CD1c-positive myeloid dendritic cell (primary cell): ENCODE measurements at regions not wholly inside any gene's neighbourhood (a gene's known extent, or its start where the extent isn't known, plus 50 kb on each side); places are given as distances from the start of the nearest gene placed in this dataset.
A peak's percentile ranks its signal among the peaks of the same experiment; 100 is the strongest.

Experiments
- DNase-seq: peaks from one replicate; pipeline ENCODE4 v3.0.0-alpha.2; 2016; ENCODE audit errors: extremely low spot score

DNA sequence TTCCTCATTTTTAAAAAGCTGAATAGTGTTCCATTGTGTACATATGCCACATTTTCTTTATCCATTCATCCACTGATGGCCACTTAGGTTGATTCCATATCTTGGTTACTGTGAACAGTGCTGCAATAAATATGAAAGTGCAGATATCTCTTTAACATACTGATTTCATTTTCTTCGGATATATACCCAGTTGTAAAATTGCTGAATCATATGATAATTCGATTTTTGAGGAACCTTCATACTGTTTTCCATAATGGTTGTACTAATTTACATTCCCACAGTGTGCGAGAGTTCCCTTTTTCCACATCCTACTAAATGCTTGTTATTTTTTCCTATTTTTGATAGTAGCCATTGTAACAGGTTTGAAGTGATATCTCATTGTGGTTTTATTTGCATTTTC is 263.2 kb downstream of the STK31 start:
- DNase-seq, result no peak

DNA sequence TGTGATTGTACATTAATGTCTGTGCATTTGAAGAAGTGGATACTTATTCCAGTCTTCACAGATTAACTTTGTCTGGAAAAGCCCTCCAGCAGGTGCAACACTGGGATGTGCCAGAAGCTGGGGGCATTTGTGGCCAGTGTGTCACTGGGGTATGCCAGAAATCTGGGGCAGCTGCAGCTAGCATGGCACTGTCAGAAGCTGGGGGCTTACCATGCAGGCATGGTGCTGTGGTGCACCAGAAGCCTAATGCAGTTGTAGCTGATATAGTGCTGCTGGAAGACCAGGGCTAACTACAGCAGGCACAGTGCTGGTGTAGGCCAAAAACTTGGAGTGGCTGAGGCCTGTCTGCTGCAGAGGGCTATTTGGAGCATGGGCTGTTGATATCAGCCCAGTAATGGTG is 270.1 kb downstream of the STK31 start:
- no peak for DNase-seq

DNA sequence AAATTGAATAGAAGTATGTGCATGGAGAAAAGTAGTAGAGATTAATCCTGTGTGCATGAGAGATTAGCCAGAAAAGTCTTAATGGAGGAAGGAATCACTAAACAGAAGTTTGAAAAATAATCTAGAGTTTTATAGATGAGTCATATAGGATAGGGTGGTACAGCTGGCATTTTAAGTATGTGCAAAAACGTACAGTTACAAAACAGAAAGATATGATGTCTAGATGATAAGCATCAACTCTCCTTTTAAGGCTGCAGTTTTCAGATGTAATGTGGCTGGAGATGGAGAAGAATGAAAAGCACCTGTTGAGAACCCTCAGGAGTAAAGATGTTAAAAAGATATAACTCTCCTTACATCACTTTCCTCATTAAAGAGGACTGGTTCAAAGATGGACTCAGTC is 271.3 kb downstream of the STK31 start:
- no peak for DNase-seq

DNA sequence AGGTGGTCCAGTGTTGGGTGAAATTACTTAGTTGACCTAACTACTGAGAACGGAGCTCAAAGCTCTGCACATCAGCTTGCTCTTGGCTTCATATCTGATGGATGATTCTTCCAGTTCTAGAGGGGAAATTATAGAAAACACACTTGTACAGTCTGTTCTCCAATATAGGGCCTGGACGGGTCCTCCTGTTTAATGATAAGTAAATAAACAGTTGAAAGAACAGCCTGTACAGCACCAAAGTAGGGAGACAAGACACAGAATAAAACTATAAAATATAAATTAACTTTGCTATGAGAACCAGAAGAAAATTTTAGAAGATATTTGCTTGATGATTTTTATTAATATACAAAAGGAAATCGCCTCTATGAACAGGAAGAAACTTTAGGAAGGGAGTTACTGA is 271.7 kb downstream of the STK31 start:
- no peak for DNase-seq

DNA sequence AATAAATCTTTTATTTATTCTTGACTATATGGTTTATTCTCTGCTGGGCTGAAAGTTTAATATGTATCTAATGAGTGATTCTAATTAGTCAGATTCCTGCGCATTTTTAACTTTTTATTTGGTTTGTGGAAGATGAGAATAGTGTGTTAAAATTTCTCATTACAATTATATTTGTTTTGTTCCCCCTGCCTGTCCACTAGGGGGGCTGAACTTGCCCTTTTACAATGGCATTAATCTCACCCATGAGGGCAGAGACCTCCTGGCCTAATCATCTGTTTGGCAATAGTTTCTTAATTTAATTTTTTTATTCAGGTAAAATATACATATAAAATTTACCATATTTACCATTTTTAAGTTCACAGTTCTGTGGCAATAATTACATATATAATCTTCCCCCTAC is 278.5 kb upstream of the NPY start:
- no peak for DNase-seq

DNA sequence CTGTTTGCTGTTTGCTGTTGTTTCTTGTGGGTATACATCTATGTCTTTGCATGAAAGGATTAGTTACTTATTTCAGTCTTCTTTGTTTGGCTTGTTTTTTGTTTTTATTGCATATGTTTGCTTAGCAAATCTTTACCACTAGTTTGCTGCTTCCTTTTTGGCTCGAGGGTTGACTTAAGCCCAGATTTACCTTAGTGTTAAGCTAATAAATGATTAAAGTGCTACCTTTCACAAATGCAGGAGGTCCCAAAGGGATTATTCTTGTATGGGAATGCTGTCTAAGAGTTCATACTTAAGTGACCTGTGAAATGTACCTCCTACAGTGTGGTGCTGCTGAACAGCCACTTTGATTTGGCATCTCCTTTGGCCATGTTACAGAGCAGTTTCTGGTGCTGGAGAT is 273.5 kb upstream of the NPY start:
- no peak for DNase-seq

DNA sequence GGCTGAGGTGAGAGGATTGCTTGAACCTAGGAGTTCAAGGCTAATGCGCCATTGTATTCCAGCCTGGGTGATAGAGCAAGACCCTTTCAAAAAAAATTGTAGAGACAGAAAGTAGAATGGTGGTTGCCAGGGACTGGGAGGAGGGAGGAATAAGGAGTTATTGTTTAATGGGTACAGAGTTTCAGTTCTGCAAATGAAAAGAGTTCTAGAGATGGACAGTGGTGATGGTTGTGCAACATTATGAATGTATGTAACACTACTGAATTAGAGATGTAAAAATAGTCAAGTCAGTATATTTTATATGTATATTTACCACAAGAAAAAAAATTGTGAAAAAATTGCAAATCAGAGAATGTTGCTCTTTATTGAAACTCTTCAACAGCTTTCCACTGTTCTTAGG is 266.5 kb upstream of the NPY start:
- peak; percentile 3 for DNase-seq

DNA sequence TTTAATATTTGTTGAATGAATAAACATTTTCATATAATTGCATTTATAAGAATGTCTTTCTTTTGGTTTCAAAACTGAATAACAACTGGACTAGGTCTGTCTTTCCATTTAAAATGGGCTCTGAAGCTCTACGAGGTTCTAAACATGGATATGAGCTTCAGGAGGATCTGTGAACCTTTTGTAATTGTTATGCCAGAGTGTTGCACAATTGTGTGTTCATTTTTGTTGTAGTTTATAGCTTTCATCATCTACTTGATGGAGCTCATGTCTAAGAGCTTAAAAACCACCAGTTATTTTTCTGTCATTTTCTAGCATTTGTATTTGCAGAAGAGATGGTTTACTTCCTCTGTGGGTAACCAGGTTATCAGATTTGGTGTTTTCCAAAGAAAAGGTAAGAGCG is 265.7 kb upstream of the NPY start:
- no peak for DNase-seq

DNA sequence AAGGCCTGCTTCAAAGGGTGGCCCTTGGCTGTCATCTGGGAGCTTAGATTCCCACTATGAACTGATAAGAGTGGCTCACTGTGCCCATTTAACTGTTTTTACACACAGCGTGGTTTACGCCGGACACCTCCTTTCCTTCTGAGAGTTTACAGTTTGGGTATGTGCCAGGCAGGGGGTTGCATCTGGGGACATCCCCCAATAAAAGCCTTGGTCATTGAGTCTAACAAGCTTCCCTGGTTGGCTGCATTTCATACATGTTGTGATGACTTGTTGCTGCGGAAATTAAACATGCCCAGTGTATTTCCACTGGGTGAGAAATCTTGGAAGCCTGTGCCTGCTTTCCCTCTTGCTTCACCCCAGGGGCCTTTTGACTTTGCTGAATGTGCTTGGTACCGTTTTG is 264.1 kb upstream of the NPY start:
- no peak for DNase-seq

DNA sequence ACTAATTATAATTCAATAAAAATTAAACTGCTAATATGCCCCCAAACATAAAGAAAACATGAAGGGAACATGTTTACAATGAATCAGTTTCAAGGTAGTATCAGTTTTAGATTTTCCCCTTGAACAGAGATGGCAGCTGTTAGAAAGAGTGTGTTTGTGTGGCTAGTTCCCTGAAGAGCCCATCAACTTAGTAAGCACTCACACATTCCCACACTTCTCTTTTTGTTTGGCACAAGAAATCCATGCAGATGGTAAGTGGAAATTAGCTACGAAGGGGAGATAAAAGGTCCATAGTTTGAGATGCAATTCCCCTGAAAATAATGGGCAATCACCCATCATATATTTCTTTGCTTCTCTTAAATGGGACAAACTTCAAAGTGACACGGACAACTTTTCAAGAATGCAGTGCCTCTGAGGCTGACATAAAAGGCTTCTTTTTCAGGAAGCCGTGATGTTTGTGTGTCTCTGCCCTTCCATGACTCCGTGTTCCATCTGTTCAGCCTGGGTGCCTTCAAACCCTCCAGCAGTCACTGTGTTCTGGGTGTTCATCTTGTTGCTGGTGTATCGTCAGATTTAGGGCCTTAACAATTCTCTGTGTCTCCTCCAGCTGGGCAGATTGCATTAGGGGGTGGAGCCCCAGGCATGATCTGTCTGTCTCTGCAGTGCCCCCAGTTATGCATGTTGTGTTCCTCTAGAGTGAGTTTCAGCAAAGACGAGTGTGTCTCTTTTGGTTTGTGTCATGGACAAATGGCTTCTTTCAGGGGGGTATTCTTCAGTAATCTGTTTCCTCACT is 259.5 kb upstream of the NPY start:
- no peak for DNase-seq

DNA sequence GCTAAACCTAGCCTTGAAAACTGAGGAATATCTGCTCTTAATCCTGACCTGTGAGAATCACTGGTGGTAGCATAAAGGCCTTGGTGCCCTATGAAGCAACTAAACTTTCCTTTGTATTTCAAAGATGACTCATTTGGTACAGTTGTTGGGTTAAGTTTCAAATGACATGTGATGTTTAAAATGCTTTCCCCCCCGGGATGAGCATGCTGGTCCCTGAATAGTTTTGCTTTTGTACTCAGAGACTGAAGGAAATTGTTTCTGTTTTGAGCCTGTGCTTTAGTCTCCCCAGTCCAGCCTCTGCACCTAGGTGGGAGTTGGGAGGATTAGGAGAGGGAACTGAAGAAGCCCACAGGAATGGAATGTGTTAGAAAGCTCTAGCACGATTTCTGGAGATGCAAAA is 258.9 kb upstream of the NPY start:
- no peak for DNase-seq

DNA sequence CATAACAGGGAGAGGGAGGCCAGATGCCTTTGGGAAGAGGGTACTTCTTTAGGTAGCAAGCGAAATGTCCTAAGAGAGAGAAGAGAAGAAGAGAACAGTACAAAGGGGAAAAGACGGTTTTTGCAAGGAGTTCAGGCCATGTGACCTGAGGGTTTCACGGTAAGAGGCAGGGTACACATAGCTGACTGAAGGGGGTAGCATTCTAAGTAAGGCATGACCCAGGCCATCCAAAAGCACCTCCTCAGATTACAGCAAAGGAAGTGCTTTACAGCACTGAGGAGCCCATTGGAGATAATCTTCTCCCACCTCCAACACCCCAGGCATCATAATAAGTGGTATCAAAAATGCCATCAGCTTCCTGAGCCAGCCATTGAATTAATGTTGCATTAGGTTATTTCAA is 258.2 kb upstream of the NPY start:
- no peak for DNase-seq

DNA sequence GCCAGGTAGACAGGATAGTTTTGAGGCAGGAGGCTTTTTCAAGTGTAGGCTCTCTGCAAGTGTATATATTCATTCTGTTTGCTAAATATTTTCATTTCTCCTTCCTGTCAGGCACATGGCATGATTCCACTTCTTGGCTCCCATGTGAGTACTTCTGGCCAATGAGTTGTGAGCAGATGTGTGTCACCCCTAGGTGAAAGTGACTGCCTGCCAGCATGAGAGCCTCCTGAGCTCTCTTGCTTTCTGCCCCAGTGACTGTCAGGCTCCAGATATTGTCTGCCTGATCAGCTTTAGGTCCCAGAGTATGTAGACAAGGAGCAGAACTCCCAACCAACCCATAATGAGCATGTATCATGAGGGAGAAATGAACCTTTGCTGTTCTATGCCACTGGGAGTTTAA is 257.6 kb upstream of the NPY start:
- no peak for DNase-seq

DNA sequence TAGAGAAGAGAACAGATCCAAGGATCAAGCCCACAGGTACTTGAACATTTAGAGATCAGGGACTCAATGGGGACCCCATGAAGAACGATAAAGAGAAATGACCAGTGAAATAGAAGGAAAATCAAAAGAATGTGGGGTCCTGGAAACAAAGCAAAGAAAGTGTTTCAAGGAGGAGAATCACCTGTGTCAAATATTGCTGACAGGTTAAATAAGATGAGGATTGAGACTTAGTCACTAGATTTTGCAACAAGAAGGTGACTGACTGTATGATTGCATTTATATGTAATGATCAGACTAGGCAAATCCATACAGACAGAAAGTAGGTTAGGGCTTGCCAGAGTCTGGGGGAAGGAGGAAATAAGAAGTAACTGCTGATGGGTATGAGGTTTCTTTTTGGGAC is 254.9 kb upstream of the NPY start:
- DNase-seq, result no peak

DNA sequence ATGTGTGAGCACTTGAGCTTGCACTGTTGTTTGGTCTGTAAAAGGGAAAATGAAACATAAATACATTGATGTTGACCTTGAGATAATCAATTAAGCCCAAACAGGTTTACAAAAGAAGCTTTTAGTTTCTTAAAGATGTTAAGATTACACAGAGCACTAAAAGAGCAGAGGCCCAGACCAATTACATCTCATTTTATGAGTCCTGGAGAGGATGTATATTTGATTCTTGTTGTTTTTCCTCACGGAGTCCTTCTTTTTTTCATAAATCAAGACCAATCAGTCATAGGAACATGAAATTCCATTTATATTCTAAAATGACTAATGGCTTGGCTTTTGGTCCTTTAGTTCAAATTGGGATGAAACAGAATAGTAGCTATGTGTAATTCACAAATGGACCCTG is 249.7 kb upstream of the NPY start:
- DNase-seq, result no peak

DNA sequence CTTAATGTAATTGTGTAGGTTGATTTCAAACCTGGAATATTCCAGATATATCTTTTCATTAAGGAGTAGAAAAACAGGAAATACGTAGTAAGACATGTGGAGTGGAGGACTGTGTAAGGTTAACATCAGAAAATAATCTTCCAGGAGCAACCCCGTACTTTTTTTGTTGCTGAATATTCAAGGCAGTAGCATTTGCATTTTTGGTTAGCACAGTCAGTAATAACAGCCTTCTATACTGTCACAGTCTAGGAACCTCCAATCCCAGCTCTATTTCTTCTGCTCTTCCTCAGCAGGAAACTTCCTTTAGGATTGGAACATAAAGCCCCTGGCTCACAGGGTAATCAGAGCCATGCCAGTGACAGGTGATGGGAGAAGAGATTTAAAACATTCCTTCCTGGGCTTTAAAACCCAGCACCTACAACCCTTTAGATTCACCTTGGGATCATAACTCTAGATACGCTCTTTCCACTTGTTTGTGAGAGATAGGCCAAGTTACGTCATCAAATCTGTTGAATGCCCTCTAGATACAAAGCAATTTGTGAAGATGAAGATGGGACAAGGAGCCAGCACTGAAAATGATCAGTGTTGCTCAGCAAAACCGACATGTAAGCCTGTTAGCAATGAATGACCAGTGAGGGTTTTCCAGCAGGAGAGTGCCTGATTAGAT is 248.5 kb upstream of the NPY start:
- no peak for DNase-seq

DNA sequence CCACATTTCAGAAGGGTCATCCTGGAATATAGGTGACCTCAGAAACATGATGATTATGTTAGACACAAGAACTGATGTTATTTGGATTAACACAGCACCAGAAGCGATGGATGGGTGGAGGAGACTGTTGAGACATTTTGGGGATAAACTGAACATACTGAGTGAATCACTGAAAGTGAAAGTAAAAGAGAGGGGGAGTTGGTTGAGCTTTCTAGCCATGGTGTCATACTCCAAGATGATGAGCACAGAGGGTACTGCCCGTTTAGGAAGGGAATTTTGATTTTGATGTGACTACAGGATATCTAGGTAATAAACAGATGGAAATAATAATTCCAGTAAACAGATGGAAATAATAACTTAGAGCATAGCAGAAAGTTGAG is 248.0 kb upstream of the NPY start:
- no peak for DNase-seq

DNA sequence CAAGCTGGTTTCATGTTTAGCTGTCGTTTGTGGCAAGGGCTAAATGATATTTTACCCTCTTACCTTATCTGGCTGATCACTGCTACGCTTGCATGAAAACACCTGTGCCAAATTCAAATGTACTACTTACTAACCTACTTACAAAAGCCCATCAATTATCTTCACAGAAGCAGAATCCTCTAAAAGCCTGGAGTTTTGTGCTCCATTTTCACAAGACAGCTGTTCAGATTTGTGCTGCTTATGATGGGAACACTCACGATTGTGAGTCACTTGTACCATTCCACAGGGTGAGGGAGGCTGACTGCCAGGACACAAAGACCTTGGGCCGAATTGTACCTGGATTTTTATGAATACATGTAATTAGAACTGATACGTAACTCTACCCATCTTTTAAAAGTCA is 245.0 kb upstream of the NPY start:
- no peak for DNase-seq

DNA sequence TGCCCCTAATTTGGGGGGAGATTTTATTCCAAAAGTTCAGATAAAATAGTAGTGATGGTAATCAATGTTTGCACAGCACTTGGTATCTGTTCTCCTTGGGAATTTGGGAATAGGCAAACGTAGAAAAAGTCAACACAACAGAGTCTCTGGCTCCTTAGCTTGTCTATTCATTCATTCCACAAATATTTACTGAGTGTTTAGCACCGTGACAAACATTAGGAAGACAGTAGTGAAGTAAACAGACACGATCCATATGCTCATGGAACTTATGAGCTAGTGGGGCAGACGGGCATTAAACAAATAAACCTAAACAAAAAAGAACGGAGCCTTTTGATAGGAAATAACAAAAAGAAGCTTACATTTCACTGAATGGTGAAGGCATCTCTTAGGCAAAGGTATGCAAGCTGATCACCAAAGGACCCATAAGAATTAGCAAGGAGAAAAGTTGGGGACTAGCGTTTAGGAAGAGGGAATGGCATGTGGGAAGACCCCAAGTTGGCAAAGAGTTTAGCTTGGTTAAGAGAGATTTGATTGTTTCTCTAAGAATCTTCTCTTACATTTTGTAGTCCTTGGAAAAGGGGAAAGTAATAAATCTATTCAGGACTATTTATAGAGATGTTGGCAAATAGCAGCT is 243.9 kb upstream of the NPY start:
- no peak for DNase-seq

DNA sequence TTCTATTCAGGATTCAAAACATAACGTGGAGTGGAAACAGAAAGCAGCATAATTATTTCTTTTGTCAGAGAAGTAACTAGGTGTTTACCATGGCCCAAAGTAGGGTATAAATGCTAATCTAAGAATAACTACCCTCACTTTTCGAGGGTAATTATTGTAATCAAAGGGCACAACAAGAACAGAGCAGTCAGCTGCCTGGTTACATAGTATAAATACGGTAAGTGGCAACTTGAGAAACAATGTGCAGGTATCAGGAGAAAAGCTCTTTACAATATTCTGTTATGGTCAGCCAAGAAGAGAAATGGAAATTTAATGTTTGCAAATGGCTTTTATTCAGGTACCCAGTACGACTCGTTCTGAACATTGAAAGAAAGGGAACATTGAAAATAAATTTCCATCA is 242.0 kb upstream of the NPY start:
- DNase-seq, result no peak

DNA sequence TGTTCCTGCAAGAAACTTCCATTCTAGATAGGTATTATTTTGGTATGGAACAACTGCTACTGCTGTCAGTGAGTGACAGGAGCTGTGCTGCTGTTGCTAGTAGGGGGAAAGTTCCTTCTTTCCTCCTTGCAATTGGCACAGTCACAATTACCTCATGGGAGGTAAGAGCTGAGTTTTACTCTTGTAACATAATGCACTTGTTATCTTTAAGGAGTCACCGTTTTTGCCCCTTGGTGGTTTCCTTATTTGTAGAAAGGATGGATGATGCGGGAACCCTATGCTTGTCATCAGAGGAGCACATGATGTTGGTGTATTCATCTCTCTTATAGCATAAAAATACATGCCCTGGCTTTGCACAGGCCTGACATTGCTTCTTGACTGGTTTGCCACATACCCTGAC is 234.7 kb upstream of the NPY start:
- DNase-seq, result no peak

DNA sequence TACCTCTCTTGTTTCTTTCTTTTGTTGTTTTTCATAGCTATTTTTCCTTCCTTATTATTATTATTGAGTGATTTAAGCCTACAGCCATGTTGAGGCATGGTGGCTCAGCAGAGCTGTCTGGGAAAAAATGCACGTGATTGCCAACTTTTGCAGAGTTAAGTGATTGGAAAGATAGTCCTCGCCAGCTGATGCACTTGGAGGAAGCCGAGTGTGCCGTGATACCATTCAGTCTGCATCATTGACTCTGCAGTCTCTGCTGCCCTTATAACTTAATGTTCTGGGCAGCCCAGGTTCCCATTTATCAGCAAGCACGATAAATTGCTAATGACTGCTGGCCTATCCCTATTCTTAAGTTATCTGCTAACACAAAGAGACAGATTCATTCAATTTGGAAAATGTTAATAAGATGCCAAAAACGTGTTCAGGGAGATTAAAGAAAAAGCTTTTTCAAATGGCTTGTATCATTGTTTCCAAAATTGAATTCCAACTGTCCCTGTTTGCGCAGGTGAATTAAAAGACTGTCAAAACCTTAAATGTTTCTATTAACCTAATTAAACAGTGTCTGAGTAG is 232.9 kb upstream of the NPY start:
- DNase-seq, result no peak

DNA sequence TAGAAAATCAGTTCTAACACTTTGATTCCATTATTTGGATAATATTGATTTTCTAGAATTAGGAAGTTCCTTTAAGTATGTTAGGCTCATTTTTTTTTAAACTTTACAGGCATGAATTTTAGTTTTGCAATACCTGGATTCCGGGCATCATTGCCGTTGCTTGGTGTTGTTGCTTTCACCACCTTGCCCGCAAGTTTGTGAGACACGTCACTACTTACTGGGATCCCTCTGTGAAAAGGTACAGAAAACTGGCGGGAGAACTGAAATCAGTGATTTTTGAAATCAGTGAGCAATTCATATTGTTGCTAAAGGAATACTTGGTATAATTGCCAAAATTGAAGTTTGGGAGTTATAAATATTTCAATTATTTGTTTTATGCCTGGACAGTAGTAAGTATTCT is 232.3 kb upstream of the NPY start:
- no peak for DNase-seq
